T-cell (primary cell): ENCODE measurements at regions not wholly inside any gene's neighbourhood (a gene's known extent, or its start where the extent isn't known, plus 50 kb on each side); places are given as distances from the start of the nearest gene placed in this dataset.

Experiments
- ATAC-seq, 4 experiments: fragments of 200-7000 bp in 3 of 4; fragments of 150-1000 bp in 1 of 4; cut with Tn5 transposase; replicated peaks in 1 of 4; 1 replicate in 3 of 4; 2 replicates in 1 of 4; pipeline ENCODE4 v1.10.0; 2021; ENCODE audit warnings: moderate library complexity in 3 of 4, mild to moderate bottlenecking in 2 of 4, moderate number of reproducible peaks in 1 of 4
- CTCF ChIA-PET, 2 donors: fragments of 300-600 bp; sonication (Branson Sonifier 250); formaldehyde crosslinking; loops; one replicate each; lab custom pipeline; 2022; ENCODE audit warnings: antibody characterized with exemption in 2 of 2; lab: Charles Lee
- POLR2A ChIA-PET, 2 donors: fragments of 300-600 bp; sonication (Branson Sonifier 250); formaldehyde crosslinking; loops; one replicate each; lab custom pipeline; 2022; ENCODE audit warnings: antibody characterized with exemption in 2 of 2; lab: Charles Lee
- DNase-seq, 35 experiments: peaks; one replicate each; pipeline versions ENCODE4 v3.0.0 to v3.0.0-alpha.2; 2013 to 2023
- H3K27ac ChIP-seq: one replicate; pipeline ENCODE4 v1.5.1; 2013; ENCODE audit warnings: low read length
- H3K27me3 ChIP-seq, 2 experiments: replicated peaks in 1 of 2; 1 replicate in 1 of 2; 2 replicates in 1 of 2; pipeline versions ENCODE4 v1.6.1 to v1.7.0; 2013; ENCODE audit warnings: low read length in 1 of 2, mixed read lengths in 1 of 2; ENCODE audit not compliant: control insufficient read depth in 2 of 2, insufficient read depth in 2 of 2; ENCODE audit errors: extremely low read depth in 1 of 2
- H3K36me3 ChIP-seq, 2 donors: 1 replicate in 1 of 2; 2 replicates in 1 of 2; pipeline versions ENCODE4 v1.6.1 to v1.7.0; 2013; ENCODE audit warnings: low read length in 1 of 2; ENCODE audit not compliant: control insufficient read depth in 2 of 2, insufficient read depth in 1 of 2; ENCODE audit errors: extremely low read depth in 1 of 2
- H3K4me1 ChIP-seq, 2 experiments: 1 replicate in 1 of 2; 2 replicates in 1 of 2; pipeline versions ENCODE4 v1.6.1 to v1.7.0; 2013; ENCODE audit warnings: low read length in 2 of 2, mixed read lengths in 1 of 2; ENCODE audit not compliant: insufficient read depth in 2 of 2, control insufficient read depth in 1 of 2; ENCODE audit errors: extremely low read depth in 1 of 2
- H3K4me3 ChIP-seq, 2 donors: 1 replicate in 1 of 2; 2 replicates in 1 of 2; pipeline versions ENCODE4 v1.5.1 to v1.7.0; 2013; ENCODE audit warnings: mild to moderate bottlenecking in 2 of 2, low read length in 1 of 2, moderate library complexity in 1 of 2; ENCODE audit not compliant: control insufficient read depth in 1 of 2; ENCODE audit errors: extremely low read depth in 1 of 2
- H3K9me3 ChIP-seq: 2 replicates; pipeline ENCODE4 v1.7.0; 2013
- H3K27ac Mint-ChIP-seq, 2 donors: one replicate each; pipeline ENCODE4 v1.8.0; 2020 to 2021; ENCODE audit warnings: mild to moderate bottlenecking in 2 of 2, mixed read lengths in 2 of 2
- H3K27me3 Mint-ChIP-seq, 2 donors: one replicate each; pipeline ENCODE4 v1.8.0; 2021 to 2022; ENCODE audit warnings: mixed read lengths in 2 of 2
- H3K36me3 Mint-ChIP-seq: one replicate; pipeline ENCODE4 v1.8.0; 2021; ENCODE audit warnings: mixed read lengths
- H3K4me1 Mint-ChIP-seq, 3 donors: one replicate each; pipeline ENCODE4 v1.8.0; 2020 to 2022; ENCODE audit warnings: mixed read lengths in 3 of 3, mild to moderate bottlenecking in 1 of 3
- H3K4me3 Mint-ChIP-seq, 3 donors: one replicate each; pipeline ENCODE4 v1.8.0; 2020 to 2022; ENCODE audit warnings: mild to moderate bottlenecking in 3 of 3, mixed read lengths in 3 of 3, moderate library complexity in 3 of 3
- H3K9me3 Mint-ChIP-seq, 3 donors: one replicate each; pipeline ENCODE4 v1.8.0; 2020 to 2022; ENCODE audit warnings: mixed read lengths in 3 of 3
- WGBS: methylation state at CpG from one replicate; pipeline ENCODE4 v1.1.5; 2013; ENCODE audit warnings: missing lambda C conversion rate; ENCODE audit not compliant: insufficient coverage; 5-methylcytosine and 5-hydroxymethylcytosine counted together

DNA sequence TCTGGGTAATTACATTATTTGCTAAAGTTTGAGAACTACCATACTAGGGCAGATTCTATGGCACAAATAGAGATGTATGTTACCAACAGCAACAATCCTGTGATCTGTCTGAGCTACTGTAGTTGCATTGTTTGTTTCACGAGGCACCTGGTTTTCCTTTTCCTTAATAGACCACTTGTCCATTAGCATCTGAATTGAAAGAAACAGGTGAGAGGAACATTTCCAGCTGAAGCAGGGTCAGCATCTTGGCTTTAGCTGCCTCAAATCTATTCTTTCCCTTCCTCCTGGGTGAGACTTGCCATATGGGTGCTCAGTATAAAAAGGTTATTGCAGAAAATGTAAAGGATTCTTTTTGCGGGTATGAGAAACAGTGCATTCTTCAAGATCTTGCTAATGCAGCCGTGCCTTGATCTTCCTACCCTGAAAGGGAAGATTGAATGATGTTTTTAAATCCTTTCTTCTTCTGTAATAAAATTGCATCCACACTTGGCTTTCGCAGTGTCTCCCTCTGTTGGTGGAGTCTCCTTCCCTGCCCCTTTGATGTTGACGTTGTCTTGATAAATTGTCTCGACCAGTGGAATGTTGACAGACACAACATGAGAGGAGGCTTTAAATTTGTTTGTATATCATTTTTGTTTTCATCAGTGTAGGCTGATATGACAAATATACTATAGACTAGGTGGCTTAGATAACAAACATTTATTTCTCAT is 118.0 kb upstream of the BRINP1 start:
- H3K27ac ChIP-seq = no peak overlapping the region
- no peaks in the 10 kb centered on the region for H3K9me3 ChIP-seq
- H3K4me3 ChIP-seq = no peak overlapping the region
- DNase-seq (no peak), ATAC-seq (no peak)
- H3K4me1 ChIP-seq = no peaks in the 10 kb centered on the region
- no peaks in the 10 kb centered on the region for H3K27me3 Mint-ChIP-seq
- H3K4me1 Mint-ChIP-seq = no peaks in the 10 kb centered on the region
- no peaks in the 10 kb centered on the region for H3K36me3 Mint-ChIP-seq
- H3K9me3 Mint-ChIP-seq = peaks cover 4 to 9% (median 6%) of the 10 kb centered on the region in 3 donors
- H3K36me3 ChIP-seq = no peaks in the 10 kb centered on the region
- CTCF ChIA-PET = no interaction called here
- 60% methylated on average over 2 of the region's 6 CpGs for WGBS
- POLR2A ChIA-PET = no interaction called here
- no peaks in the 10 kb centered on the region for H3K27me3 ChIP-seq
- H3K4me3 Mint-ChIP-seq = no peak overlapping the region
- H3K27ac Mint-ChIP-seq = no peak overlapping the region

DNA sequence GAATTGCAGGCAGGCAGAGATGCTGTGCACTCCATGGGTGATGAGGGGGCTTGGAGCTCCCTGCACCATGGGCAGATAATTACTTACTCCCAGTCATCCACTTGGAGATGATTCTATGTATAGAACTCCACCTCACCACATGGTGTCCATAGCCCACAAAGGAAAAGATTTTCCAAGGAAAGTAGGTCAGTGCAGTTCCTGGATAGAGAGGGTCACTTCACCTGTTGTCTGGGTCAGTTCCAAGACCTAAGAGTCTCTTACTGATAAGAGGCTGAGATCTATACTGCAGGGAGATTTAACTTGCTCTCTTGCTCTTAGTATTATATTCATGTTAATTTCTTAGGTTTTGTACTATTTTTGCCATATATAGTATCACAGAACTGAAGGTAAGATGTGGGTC is 113.9 kb upstream of the BRINP1 start:
- H3K27me3 Mint-ChIP-seq = no peaks in the 10 kb centered on the region
- no peaks in the 10 kb centered on the region for H3K4me1 Mint-ChIP-seq

DNA sequence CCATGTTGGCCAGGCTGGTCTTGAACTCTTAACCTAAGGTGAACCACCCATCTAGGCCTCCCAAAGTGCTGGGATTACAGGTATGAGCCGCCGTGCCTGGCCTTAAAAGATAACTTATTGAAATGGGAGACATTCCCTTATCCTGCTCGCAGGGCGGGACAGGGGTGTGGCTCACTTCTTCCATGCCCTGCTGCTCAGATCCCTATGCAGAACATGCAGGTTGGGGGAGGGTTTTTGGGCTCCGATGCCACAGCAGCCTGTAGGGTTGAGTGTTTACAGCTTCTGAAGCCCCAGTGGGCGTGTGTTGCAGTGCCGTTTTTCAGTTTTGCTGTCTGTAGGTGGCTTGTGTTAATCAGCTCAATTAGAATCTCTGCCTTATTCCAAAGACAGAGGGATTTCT is 108.0 kb upstream of the BRINP1 start:
- Histone ChIP-seq H3K27me3 (peaks cover 0 to 4% of the 10 kb centered on the region in 2 experiments), H3K36me3 (no peaks in the 10 kb centered on the region), H3K4me1 (no peaks in the 10 kb centered on the region), H3K27ac (no peak overlapping the region), H3K4me3 (no peak overlapping the region), H3K9me3 (no peaks in the 10 kb centered on the region)
- ATAC-seq = no peak
- no peak for DNase-seq
- ChIA-PET POLR2A (no interaction called here), CTCF (no interaction called here)
- 72% methylated on average over 4 of the region's 7 CpGs for whole genome bisulfite sequencing
- Mint-ChIP-seq H3K36me3 (no peaks in the 10 kb centered on the region), H3K27me3 (no peaks in the 10 kb centered on the region), H3K4me3 (no peak overlapping the region), H3K4me1 (no peaks in the 10 kb centered on the region), H3K27ac (no peak overlapping the region), H3K9me3 (peaks cover 0 to 4% (median 0%) of the 10 kb centered on the region in 3 donors)

More for the DNA sequence above, 113.9 kb upstream of the BRINP1 start:
- ATAC-seq = no peak
- POLR2A ChIA-PET = no interaction called here
- H3K4me1 ChIP-seq = no peaks in the 10 kb centered on the region
- H3K4me3 ChIP-seq = no peak overlapping the region
- no peak overlapping the region for H3K27ac ChIP-seq
- Mint-ChIP-seq H3K36me3 (no peaks in the 10 kb centered on the region), H3K4me3 (no peak overlapping the region), H3K27ac (no peak overlapping the region), H3K9me3 (peaks cover 0 to 9% (median 2%) of the 10 kb centered on the region in 3 donors)
- no peak for DNase-seq
- CTCF ChIA-PET = no interaction called here
- no peaks in the 10 kb centered on the region for H3K36me3 ChIP-seq
- H3K9me3 ChIP-seq = no peaks in the 10 kb centered on the region
- no peaks in the 10 kb centered on the region for H3K27me3 ChIP-seq

DNA sequence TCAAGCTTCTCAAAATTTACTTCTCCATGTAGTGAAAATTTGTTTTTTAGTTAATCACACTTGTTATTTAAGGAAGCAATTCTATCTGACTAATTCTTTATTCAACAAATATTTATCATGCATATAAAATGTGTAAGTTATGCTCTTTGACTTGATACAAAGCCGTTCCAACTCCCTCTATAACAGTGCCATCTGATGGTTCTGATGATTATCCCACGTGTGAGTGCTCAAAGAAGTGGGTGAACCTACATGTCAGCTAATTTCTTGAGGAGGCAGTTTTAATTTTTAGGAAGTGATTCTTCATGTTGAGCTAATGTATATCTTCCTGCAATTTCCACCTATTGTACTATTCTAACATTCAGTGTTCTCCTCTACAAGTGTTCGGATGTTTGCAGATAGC is 88.8 kb upstream of the BRINP1 start:
- DNase-seq = no peak
- Histone ChIP-seq H3K9me3 (no peaks in the 10 kb centered on the region), H3K36me3 (no peaks in the 10 kb centered on the region), H3K27ac (no peak overlapping the region), H3K4me1 (no peaks in the 10 kb centered on the region), H3K4me3 (no peak overlapping the region), H3K27me3 (no peaks in the 10 kb centered on the region)
- no peak overlapping the region for H3K4me3 Mint-ChIP-seq
- ChIA-PET CTCF (no interaction called here), POLR2A (no interaction called here)
- no peaks in the 10 kb centered on the region for H3K27me3 Mint-ChIP-seq
- no CpG with 5 or more reads among the region's 3 CpGs for WGBS
- H3K4me1 Mint-ChIP-seq = no peaks in the 10 kb centered on the region
- ATAC-seq = no peak
- no peak overlapping the region for H3K27ac Mint-ChIP-seq
- no peaks in the 10 kb centered on the region for H3K36me3 Mint-ChIP-seq
- H3K9me3 Mint-ChIP-seq = peaks cover 0 to 18% (median 5%) of the 10 kb centered on the region in 3 donors

DNA sequence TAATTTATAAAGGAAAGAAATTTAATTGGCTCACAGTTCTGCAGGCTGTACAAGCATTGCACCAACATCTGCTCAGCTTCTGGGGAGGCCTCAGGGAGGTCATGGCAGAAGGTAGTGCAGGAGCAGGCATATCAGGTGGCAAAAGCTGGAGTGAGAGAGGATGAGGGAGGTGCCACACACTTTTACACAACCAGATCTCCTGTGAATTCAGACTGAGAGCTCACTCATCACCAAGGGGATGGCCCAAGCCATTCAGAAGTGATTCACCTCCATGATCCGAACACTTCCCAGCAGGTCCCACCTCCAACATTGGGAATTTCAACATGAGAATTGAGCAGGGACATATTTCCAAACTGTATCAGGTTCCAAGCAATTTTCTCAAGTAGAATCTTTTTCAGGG is 84.7 kb upstream of the BRINP1 start:
- POLR2A ChIA-PET = no interaction called here
- H3K27ac Mint-ChIP-seq = no peak overlapping the region
- H3K4me3 Mint-ChIP-seq = no peak overlapping the region

DNA sequence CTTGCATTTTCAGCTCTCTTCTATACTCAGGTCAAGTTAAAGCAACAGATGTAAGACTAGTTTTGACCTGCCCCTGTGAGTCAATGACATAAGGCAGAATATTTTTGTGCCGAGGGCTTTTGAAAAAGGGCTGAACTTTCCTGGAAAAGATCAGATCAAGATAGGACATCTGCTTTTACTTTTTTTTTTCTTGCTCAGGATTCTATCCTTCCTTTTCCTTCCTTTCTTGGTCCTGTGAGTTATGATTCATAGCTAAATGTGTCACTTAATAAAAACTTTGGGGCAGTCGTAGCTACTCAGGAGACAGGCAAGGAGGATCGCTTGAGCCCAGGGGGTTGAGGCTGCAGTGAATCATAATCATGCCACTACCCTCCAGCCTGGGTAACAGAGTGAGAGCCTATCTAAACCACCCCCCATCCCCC is 84.3 kb upstream of the BRINP1 start:
- Histone ChIP-seq H3K4me1 (no peaks in the 10 kb centered on the region), H3K4me3 (no peak overlapping the region), H3K27me3 (no peaks in the 10 kb centered on the region), H3K27ac (no peak overlapping the region), H3K9me3 (no peaks in the 10 kb centered on the region), H3K36me3 (no peaks in the 10 kb centered on the region)
- Mint-ChIP-seq H3K9me3 (peaks cover 0 to 12% (median 4%) of the 10 kb centered on the region in 3 donors), H3K4me1 (no peaks in the 10 kb centered on the region), H3K36me3 (no peaks in the 10 kb centered on the region), H3K27ac (no peak overlapping the region), H3K4me3 (no peak overlapping the region), H3K27me3 (no peaks in the 10 kb centered on the region)
- WGBS = no CpG with 5 or more reads among the region's 3 CpGs
- ChIA-PET POLR2A (no interaction called here), CTCF (no interaction called here)
- ATAC-seq (no peak), DNase-seq (no peak)

More for the DNA sequence above, 84.7 kb upstream of the BRINP1 start:
- Histone ChIP-seq H3K36me3 (no peaks in the 10 kb centered on the region), H3K4me3 (no peak overlapping the region), H3K4me1 (no peaks in the 10 kb centered on the region), H3K27me3 (no peaks in the 10 kb centered on the region), H3K9me3 (no peaks in the 10 kb centered on the region), H3K27ac (no peak overlapping the region)
- Mint-ChIP-seq H3K27me3 (no peaks in the 10 kb centered on the region), H3K9me3 (peaks cover 0 to 12% (median 4%) of the 10 kb centered on the region in 3 donors), H3K36me3 (no peaks in the 10 kb centered on the region), H3K4me1 (no peaks in the 10 kb centered on the region)
- WGBS = no CpG with 5 or more reads among the region's 1 CpG
- no peak for DNase-seq
- CTCF ChIA-PET = no interaction called here
- no peak for ATAC-seq

DNA sequence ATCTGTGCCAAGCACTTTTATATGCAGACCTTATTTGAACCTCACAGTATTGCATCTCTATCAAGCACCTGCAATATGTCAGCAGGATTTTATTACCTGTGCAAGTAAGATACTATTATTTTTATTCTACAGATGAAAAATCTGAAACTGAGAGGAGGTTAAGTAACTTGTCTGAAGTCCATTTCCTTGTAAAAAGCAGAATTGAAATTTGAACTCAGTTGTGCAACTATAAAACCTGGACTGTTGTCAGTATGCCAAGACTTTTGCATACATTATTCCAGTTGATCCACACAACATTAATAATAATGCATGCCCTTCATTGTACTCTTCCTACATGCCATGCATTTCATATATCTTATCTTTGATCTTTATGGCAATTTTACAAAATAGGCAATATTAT is 82.2 kb upstream of the BRINP1 start:
- H3K27ac Mint-ChIP-seq = no peak overlapping the region
- H3K27me3 ChIP-seq = no peaks in the 10 kb centered on the region
- H3K4me1 ChIP-seq = no peaks in the 10 kb centered on the region
- H3K4me3 Mint-ChIP-seq = no peak overlapping the region
- ChIA-PET CTCF (no interaction called here), POLR2A (no interaction called here)
- H3K9me3 Mint-ChIP-seq = peaks cover 0 to 12% (median 4%) of the 10 kb centered on the region in 3 donors
- no peaks in the 10 kb centered on the region for H3K36me3 ChIP-seq
- no peak overlapping the region for H3K4me3 ChIP-seq
- H3K27me3 Mint-ChIP-seq = no peaks in the 10 kb centered on the region
- no peak overlapping the region for H3K27ac ChIP-seq
- DNase-seq (no peak), ATAC-seq (no peak)
- no peaks in the 10 kb centered on the region for H3K9me3 ChIP-seq
- H3K4me1 Mint-ChIP-seq = no peaks in the 10 kb centered on the region
- no peaks in the 10 kb centered on the region for H3K36me3 Mint-ChIP-seq
